NCI-H460 (cell line): ENCODE measurements at regions not wholly inside any gene's neighbourhood (a gene's known extent, or its start where the extent isn't known, plus 50 kb on each side); places are given as distances from the start of the nearest gene placed in this dataset.
"Not testable (repeated sequence)": the region's sequence is repeated elsewhere in the genome, so short reads cannot be mapped to it uniquely, and the experiment has no call there.

Experiments
- DNase-seq: peaks from one replicate; pipeline ENCODE4 v3.0.0-alpha.2; 2016; ENCODE audit warnings: low read depth; ENCODE audit errors: extremely low read depth

- no peak for DNase-seq
These were observed 435.4 kb downstream of the SETD4 start for GRCh38 chr21:35624901-35625300.

GRCh38 chr21:35622612-35623011 is 437.7 kb downstream of the SETD4 start:
- no peak for DNase-seq

GRCh38 chr21:35619184-35619583 is 441.1 kb downstream of the SETD4 start:
- DNase-seq = no peak

GRCh38 chr21:35617491-35617890 is 442.8 kb downstream of the SETD4 start:
- DNase-seq = no peak

- DNase-seq = no peak
These were observed 444.2 kb downstream of the SETD4 start for GRCh38 chr21:35616090-35616489.

- DNase-seq = no peak
These were observed 445.0 kb downstream of the SETD4 start for GRCh38 chr21:35615325-35615724.

- no peak for DNase-seq
These were observed 445.9 kb downstream of the SETD4 start for GRCh38 chr21:35614396-35614921.

- DNase-seq = no peak
These were observed 448.6 kb downstream of the SETD4 start for GRCh38 chr21:35611708-35612132.

GRCh38 chr21:35609263-35609662 is 451.1 kb downstream of the SETD4 start:
- DNase-seq = no peak

- no peak for DNase-seq
These were observed 452.9 kb downstream of the SETD4 start for GRCh38 chr21:35607406-35607805.

- no peak for DNase-seq
These were observed 453.7 kb downstream of the SETD4 start for GRCh38 chr21:35606578-35606977.

- DNase-seq = no peak
These were observed 454.2 kb downstream of the SETD4 start for GRCh38 chr21:35606146-35606545.

- no peak for DNase-seq
These were observed 456.8 kb downstream of the SETD4 start for GRCh38 chr21:35603494-35603893.

GRCh38 chr21:35602811-35603362 is 457.4 kb downstream of the SETD4 start:
- DNase-seq = no peak

GRCh38 chr21:35601211-35601610 is 459.1 kb downstream of the SETD4 start:
- no peak for DNase-seq

- no peak for DNase-seq
These were observed 461.2 kb downstream of the SETD4 start for GRCh38 chr21:35599164-35599563.

GRCh38 chr21:35597750-35598339 is 462.5 kb downstream of the SETD4 start:
- no peak for DNase-seq

GRCh38 chr21:35594905-35595304 is 465.4 kb downstream of the SETD4 start:
- no peak for DNase-seq

- no peak for DNase-seq
These were observed 467.3 kb downstream of the SETD4 start for GRCh38 chr21:35593000-35593502.

- DNase-seq = not testable (repeated sequence)
These were observed 470.0 kb downstream of the SETD4 start for GRCh38 chr21:35590284-35590683.

GRCh38 chr21:35587841-35588380 is 472.4 kb downstream of the SETD4 start:
- DNase-seq = no peak

GRCh38 chr21:35586305-35586704 is 474.0 kb downstream of the SETD4 start:
- no peak for DNase-seq
